ENCODE measurements at regions not wholly inside any gene's neighbourhood (a gene's known extent, or its start where the extent isn't known, plus 50 kb on each side); places are given as distances from the start of the nearest gene placed in this dataset.

- no peaks in the 10 kb centered on the region for H3K4me1 ChIP-seq (ENCODE audit: control insufficient read depth in 1 of 2, low read depth in 2 of 2)
- H3K27me3 ChIP-seq (replicated peaks; ENCODE audit: insufficient read depth), result no peaks in the 10 kb centered on the region
- H3K27ac ChIP-seq, result no peak overlapping the region
- DNase-seq (ENCODE audit: low spot score), result no peak
- no peak overlapping the region for H3K4me3 ChIP-seq
- TF ChIP-seq CTCF (IDR thresholded peaks at IDR 0.05), result no peak
- H3K9me3 ChIP-seq, result no peaks in the 10 kb centered on the region
- ATAC-seq (ENCODE audit: insufficient number of reproducible peaks, low FRiP score, low read depth), result no peak
- H3K36me3 ChIP-seq, result no peaks in the 10 kb centered on the region
Observed at GRCh38 chr12:60487284-60487683, 891.5 kb downstream of the SLC16A7 start.

- no peaks in the 10 kb centered on the region for H3K36me3 ChIP-seq
- H3K9me3 ChIP-seq, result no peaks in the 10 kb centered on the region
- no peak overlapping the region for H3K4me3 ChIP-seq
- DNase-seq (ENCODE audit: low spot score), result no peak
- H3K4me1 ChIP-seq (ENCODE audit: control insufficient read depth in 1 of 2, low read depth in 2 of 2), result no peaks in the 10 kb centered on the region
- no peak overlapping the region for H3K27ac ChIP-seq
- TF ChIP-seq CTCF (IDR thresholded peaks at IDR 0.05), result no peak
- ATAC-seq (ENCODE audit: insufficient number of reproducible peaks, low FRiP score, low read depth), result no peak
- no peaks in the 10 kb centered on the region for H3K27me3 ChIP-seq (replicated peaks; ENCODE audit: insufficient read depth)
Observed at GRCh38 chr12:60489071-60489470, 893.2 kb downstream of the SLC16A7 start.

GRCh38 chr12:60494244-60494643, 898.4 kb downstream of the SLC16A7 start:
- Histone ChIP-seq H3K9me3 (no peaks in the 10 kb centered on the region), H3K27ac (no peak overlapping the region), H3K4me3 (no peak overlapping the region), H3K27me3 (replicated peaks; ENCODE audit: insufficient read depth) (no peaks in the 10 kb centered on the region), H3K4me1 (ENCODE audit: control insufficient read depth in 1 of 2, low read depth in 2 of 2) (no peaks in the 10 kb centered on the region), H3K36me3 (no peaks in the 10 kb centered on the region)
- TF ChIP-seq CTCF (IDR thresholded peaks at IDR 0.05), result peak; percentile 35
- DNase-seq (ENCODE audit: low spot score) (no peak), ATAC-seq (ENCODE audit: insufficient number of reproducible peaks, low FRiP score, low read depth) (no peak)

- no peak for ATAC-seq (ENCODE audit: insufficient number of reproducible peaks, low FRiP score, low read depth)
- no peak for DNase-seq (ENCODE audit: low spot score)
- peaks cover 5% of the 10 kb centered on the region in 2 donors for H3K4me1 ChIP-seq (ENCODE audit: control insufficient read depth in 1 of 2, low read depth in 2 of 2)
- no peaks in the 10 kb centered on the region for H3K9me3 ChIP-seq
- H3K27me3 ChIP-seq (replicated peaks; ENCODE audit: insufficient read depth), result no peaks in the 10 kb centered on the region
- H3K36me3 ChIP-seq, result no peaks in the 10 kb centered on the region
- no peak overlapping the region for H3K4me3 ChIP-seq
- no peak for TF ChIP-seq CTCF (IDR thresholded peaks at IDR 0.05)
- no peak overlapping the region for H3K27ac ChIP-seq
Observed at GRCh38 chr12:60498656-60499055, 902.8 kb downstream of the SLC16A7 start.

GRCh38 chr12:60501124-60501729, 905.4 kb downstream of the SLC16A7 start:
- no peak for TF ChIP-seq CTCF (IDR thresholded peaks at IDR 0.05)
- Histone ChIP-seq H3K27me3 (replicated peaks; ENCODE audit: insufficient read depth) (no peaks in the 10 kb centered on the region), H3K9me3 (no peaks in the 10 kb centered on the region), H3K4me1 (ENCODE audit: control insufficient read depth in 1 of 2, low read depth in 2 of 2) (peaks cover 5% of the 10 kb centered on the region in 2 donors), H3K27ac (no peak overlapping the region), H3K36me3 (no peaks in the 10 kb centered on the region), H3K4me3 (no peak overlapping the region)
- DNase-seq (ENCODE audit: low spot score), result no peak
- ATAC-seq (ENCODE audit: insufficient number of reproducible peaks, low FRiP score, low read depth), result no peak

Data from thoracic aorta (tissue), 2 donors.